Nephron progenitor cell (in vitro differentiated cells): ENCODE measurements at regions not wholly inside any gene's neighbourhood (a gene's known extent, or its start where the extent isn't known, plus 50 kb on each side); places are given as distances from the start of the nearest gene placed in this dataset.

ENCODE experiments used
- DNase-seq: peaks from one replicate; pipeline ENCODE4 v3.0.0; 2021
- H3K27ac Mint-ChIP-seq: 2 replicates; pipeline ENCODE4 v1.8.0; 2021; ENCODE audit warnings: mild to moderate bottlenecking, moderate library complexity, mixed read lengths
- H3K27me3 Mint-ChIP-seq: 2 replicates; pipeline ENCODE4 v1.8.0; 2021; ENCODE audit warnings: mild to moderate bottlenecking, low read depth, mixed read lengths; ENCODE audit not compliant: poor library complexity
- H3K36me3 Mint-ChIP-seq: 2 replicates; pipeline ENCODE4 v1.8.0; 2021; ENCODE audit warnings: low read depth, mixed read lengths
- H3K4me1 Mint-ChIP-seq: 2 replicates; pipeline ENCODE4 v1.8.0; 2021; ENCODE audit warnings: mixed read lengths
- H3K4me3 Mint-ChIP-seq: 2 replicates; pipeline ENCODE4 v1.8.0; 2021; ENCODE audit warnings: mild to moderate bottlenecking, moderate library complexity, mixed read lengths
- H3K9me3 Mint-ChIP-seq: 2 replicates; pipeline ENCODE4 v1.8.0; 2021; ENCODE audit warnings: mild to moderate bottlenecking, moderate library complexity, mixed read lengths
- CTCF ChIP-seq: fragments of 200-600 bp; sonication (generic); IDR thresholded peaks from 2 replicates; pipeline ENCODE4 v1.5.0; 2021; ENCODE audit warnings: antibody characterized with exemption

GRCh38 chr10:123240250-123240649 lies 86.0 kb downstream of the BUB3 start:
- H3K4me1 Mint-ChIP-seq = no peaks in the 10 kb centered on the region
- no peak overlapping the region for H3K27ac Mint-ChIP-seq
- H3K27me3 Mint-ChIP-seq = peaks cover 3% of the 10 kb centered on the region
- TF ChIP-seq CTCF = no peak
- peaks cover 5% of the 10 kb centered on the region for H3K36me3 Mint-ChIP-seq
- H3K9me3 Mint-ChIP-seq = peaks cover 5% of the 10 kb centered on the region
- DNase-seq = no peak
- no peak overlapping the region for H3K4me3 Mint-ChIP-seq

- Mint-ChIP-seq H3K27me3 (no peaks in the 10 kb centered on the region), H3K27ac (no peak overlapping the region), H3K9me3 (peaks cover under 1% of the 10 kb centered on the region), H3K4me3 (no peak overlapping the region), H3K4me1 (no peaks in the 10 kb centered on the region), H3K36me3 (no peaks in the 10 kb centered on the region)
- no peak for TF ChIP-seq CTCF
- no peak for DNase-seq
Observed at GRCh38 chr10:123240776-123241175, 86.6 kb downstream of the BUB3 start.

GRCh38 chr10:123241391-123242141 lies 87.4 kb downstream of the BUB3 start:
- no peak for DNase-seq

GRCh38 chr10:123244747-123245146 lies 90.5 kb downstream of the BUB3 start:
- H3K36me3 Mint-ChIP-seq = no peaks in the 10 kb centered on the region
- H3K27ac Mint-ChIP-seq = peak overlapping the region; percentile 47
- no peaks in the 10 kb centered on the region for H3K9me3 Mint-ChIP-seq
- no peak for TF ChIP-seq CTCF
- DNase-seq = no peak
- peaks cover 9% of the 10 kb centered on the region for H3K4me1 Mint-ChIP-seq
- no peaks in the 10 kb centered on the region for H3K27me3 Mint-ChIP-seq
- H3K4me3 Mint-ChIP-seq = no peak overlapping the region

More at GRCh38 chr10:123241391-123242141, 87.4 kb downstream of the BUB3 start:
- Mint-ChIP-seq H3K4me1 (no peaks in the 10 kb centered on the region), H3K9me3 (no peaks in the 10 kb centered on the region), H3K4me3 (no peak overlapping the region), H3K27me3 (no peaks in the 10 kb centered on the region), H3K36me3 (no peaks in the 10 kb centered on the region), H3K27ac (no peak overlapping the region)
- no peak for TF ChIP-seq CTCF

GRCh38 chr10:123245264-123245663 lies 91.1 kb downstream of the BUB3 start:
- H3K4me1 Mint-ChIP-seq = peaks cover 14% of the 10 kb centered on the region
- TF ChIP-seq CTCF = no peak
- H3K27me3 Mint-ChIP-seq = no peaks in the 10 kb centered on the region
- H3K9me3 Mint-ChIP-seq = no peaks in the 10 kb centered on the region
- no peak for DNase-seq
- H3K36me3 Mint-ChIP-seq = no peaks in the 10 kb centered on the region
- H3K4me3 Mint-ChIP-seq = no peak overlapping the region
- H3K27ac Mint-ChIP-seq = no peak overlapping the region

- H3K4me1 Mint-ChIP-seq = peaks cover 31% of the 10 kb centered on the region
- H3K9me3 Mint-ChIP-seq = no peaks in the 10 kb centered on the region
- no peak for TF ChIP-seq CTCF
- no peaks in the 10 kb centered on the region for H3K27me3 Mint-ChIP-seq
- no peak overlapping the region for H3K4me3 Mint-ChIP-seq
- no peaks in the 10 kb centered on the region for H3K36me3 Mint-ChIP-seq
- no peak for DNase-seq
- H3K27ac Mint-ChIP-seq = no peak overlapping the region
Observed at GRCh38 chr10:123249894-123250293, 95.7 kb downstream of the BUB3 start.
